ENCODE measurements at regions not wholly inside any gene's neighbourhood (a gene's known extent, or its start where the extent isn't known, plus 50 kb on each side); places are given as distances from the start of the nearest gene placed in this dataset.

DNA sequence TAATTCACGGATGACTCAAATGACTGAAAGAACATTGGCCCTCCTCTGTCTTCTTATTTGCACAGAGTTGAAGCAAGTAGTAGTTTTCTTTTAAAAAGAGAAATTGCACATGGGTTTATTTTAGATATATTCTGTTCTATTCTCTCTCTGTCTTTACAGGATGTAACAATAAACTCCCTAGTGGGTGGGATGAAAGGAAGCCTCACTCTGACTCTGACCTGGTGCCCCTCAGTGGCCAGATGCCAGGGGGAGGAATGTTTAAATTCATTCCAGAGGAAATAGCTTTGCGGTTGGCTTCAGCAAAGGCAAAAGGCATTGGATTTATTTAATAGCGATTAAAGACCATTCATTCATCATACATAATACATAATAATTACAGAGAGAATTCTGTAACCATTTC, 156.4 kb upstream of the MTPN start:
- Mint-ChIP-seq H3K9me3 (ENCODE audit: unreplicated experiment) (no peaks in the 10 kb centered on the region), H3K4me3 (ENCODE audit: unreplicated experiment) (no peak overlapping the region), H3K27me3 (ENCODE audit: low read depth, unreplicated experiment) (no peaks in the 10 kb centered on the region), H3K4me1 (ENCODE audit: low read depth, unreplicated experiment) (peaks cover 11% of the 10 kb centered on the region), H3K36me3 (ENCODE audit: low read depth, unreplicated experiment) (no peaks in the 10 kb centered on the region), H3K27ac (ENCODE audit: unreplicated experiment) (peak overlapping the region; percentile 62)
- DNase-seq (ENCODE audit: low read depth) = peak; percentile 37
- no peak for FAIRE-seq
- Histone ChIP-seq H3K36me3 (ENCODE audit: insufficient read depth, low read length) (no peaks in the 10 kb centered on the region), H3K79me2 (ENCODE audit: insufficient read depth, low read length) (no peaks in the 10 kb centered on the region), H3K27ac (ENCODE audit: low read depth, low read length) (no peak overlapping the region), H3K27me3 (ENCODE audit: insufficient read depth, low read length) (no peaks in the 10 kb centered on the region), H3K4me1 (ENCODE audit: insufficient read depth, low read length) (peaks cover 4% of the 10 kb centered on the region), H2AFZ (ENCODE audit: low read depth, low read length) (no peak overlapping the region), H4K20me1 (ENCODE audit: insufficient read depth, low read length) (no peaks in the 10 kb centered on the region), H3K9me3 (ENCODE audit: insufficient read depth, low read depth, low read length) (no peaks in the 10 kb centered on the region), H3K4me3 (ENCODE audit: insufficient read depth, low read depth, low read length) (no peak overlapping the region), H3K4me2 (ENCODE audit: low read length) (peak overlapping the region; percentile 34), H3K9ac (ENCODE audit: low read length) (no peak overlapping the region)
- TF ChIP-seq, protein P1, sequence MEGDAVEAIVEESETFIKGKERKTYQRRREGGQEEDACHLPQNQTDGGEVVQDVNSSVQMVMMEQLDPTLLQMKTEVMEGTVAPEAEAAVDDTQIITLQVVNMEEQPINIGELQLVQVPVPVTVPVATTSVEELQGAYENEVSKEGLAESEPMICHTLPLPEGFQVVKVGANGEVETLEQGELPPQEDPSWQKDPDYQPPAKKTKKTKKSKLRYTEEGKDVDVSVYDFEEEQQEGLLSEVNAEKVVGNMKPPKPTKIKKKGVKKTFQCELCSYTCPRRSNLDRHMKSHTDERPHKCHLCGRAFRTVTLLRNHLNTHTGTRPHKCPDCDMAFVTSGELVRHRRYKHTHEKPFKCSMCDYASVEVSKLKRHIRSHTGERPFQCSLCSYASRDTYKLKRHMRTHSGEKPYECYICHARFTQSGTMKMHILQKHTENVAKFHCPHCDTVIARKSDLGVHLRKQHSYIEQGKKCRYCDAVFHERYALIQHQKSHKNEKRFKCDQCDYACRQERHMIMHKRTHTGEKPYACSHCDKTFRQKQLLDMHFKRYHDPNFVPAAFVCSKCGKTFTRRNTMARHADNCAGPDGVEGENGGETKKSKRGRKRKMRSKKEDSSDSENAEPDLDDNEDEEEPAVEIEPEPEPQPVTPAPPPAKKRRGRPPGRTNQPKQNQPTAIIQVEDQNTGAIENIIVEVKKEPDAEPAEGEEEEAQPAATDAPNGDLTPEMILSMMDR (IDR thresholded peaks at IDR 0.05; ENCODE audit: insufficient read depth, low read depth, low read length) = no peak
- no peak for TF ChIP-seq EZH2 (IDR thresholded peaks at IDR 0.05; ENCODE audit: insufficient read depth, low read length)

DNA sequence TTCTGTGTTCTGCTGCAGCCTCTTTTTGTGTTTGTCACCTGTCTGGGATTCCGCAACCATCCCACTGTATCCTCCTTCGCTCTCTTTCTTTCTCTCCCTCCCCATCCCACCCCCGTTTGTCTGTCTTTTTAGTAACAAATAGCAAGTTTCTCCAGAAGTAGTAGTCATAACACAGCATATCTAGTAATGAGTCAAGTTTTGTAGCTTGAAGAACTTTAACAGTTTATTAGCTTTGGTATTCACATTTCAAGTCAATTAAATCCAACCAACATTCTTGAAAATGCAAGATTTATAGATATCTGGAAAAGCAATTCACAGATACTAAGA, 154.1 kb upstream of the MTPN start:
- no peaks in the 10 kb centered on the region for H3K36me3 ChIP-seq (ENCODE audit: insufficient read depth, low read length)
- H3K9me3 Mint-ChIP-seq (ENCODE audit: unreplicated experiment) = no peaks in the 10 kb centered on the region
- FAIRE-seq (no peak), DNase-seq (ENCODE audit: low read depth) (no peak)
- no peaks in the 10 kb centered on the region for H4K20me1 ChIP-seq (ENCODE audit: insufficient read depth, low read length)
- H3K9ac ChIP-seq (ENCODE audit: low read length) = no peak overlapping the region
- no peak overlapping the region for H3K27ac ChIP-seq (ENCODE audit: low read depth, low read length)
- no peak overlapping the region for H3K27ac Mint-ChIP-seq (ENCODE audit: unreplicated experiment)
- H3K36me3 Mint-ChIP-seq (ENCODE audit: low read depth, unreplicated experiment) = no peaks in the 10 kb centered on the region
- H3K4me3 Mint-ChIP-seq (ENCODE audit: unreplicated experiment) = no peak overlapping the region
- no peak overlapping the region for H3K4me2 ChIP-seq (ENCODE audit: low read length)
- H2AFZ ChIP-seq (ENCODE audit: low read depth, low read length) = no peak overlapping the region
- no peaks in the 10 kb centered on the region for H3K79me2 ChIP-seq (ENCODE audit: insufficient read depth, low read length)
- no peaks in the 10 kb centered on the region for H3K27me3 Mint-ChIP-seq (ENCODE audit: low read depth, unreplicated experiment)
- H3K27me3 ChIP-seq (ENCODE audit: insufficient read depth, low read length) = no peaks in the 10 kb centered on the region
- H3K9me3 ChIP-seq (ENCODE audit: insufficient read depth, low read depth, low read length) = no peaks in the 10 kb centered on the region
- TF ChIP-seq, protein P1 (IDR thresholded peaks at IDR 0.05; ENCODE audit: insufficient read depth, low read depth, low read length) = no peak
- no peak for TF ChIP-seq EZH2 (IDR thresholded peaks at IDR 0.05; ENCODE audit: insufficient read depth, low read length)
- H3K4me1 Mint-ChIP-seq (ENCODE audit: low read depth, unreplicated experiment) = peaks cover 11% of the 10 kb centered on the region
- peaks cover 4% of the 10 kb centered on the region for H3K4me1 ChIP-seq (ENCODE audit: insufficient read depth, low read length)
- no peak overlapping the region for H3K4me3 ChIP-seq (ENCODE audit: insufficient read depth, low read depth, low read length)

DNA sequence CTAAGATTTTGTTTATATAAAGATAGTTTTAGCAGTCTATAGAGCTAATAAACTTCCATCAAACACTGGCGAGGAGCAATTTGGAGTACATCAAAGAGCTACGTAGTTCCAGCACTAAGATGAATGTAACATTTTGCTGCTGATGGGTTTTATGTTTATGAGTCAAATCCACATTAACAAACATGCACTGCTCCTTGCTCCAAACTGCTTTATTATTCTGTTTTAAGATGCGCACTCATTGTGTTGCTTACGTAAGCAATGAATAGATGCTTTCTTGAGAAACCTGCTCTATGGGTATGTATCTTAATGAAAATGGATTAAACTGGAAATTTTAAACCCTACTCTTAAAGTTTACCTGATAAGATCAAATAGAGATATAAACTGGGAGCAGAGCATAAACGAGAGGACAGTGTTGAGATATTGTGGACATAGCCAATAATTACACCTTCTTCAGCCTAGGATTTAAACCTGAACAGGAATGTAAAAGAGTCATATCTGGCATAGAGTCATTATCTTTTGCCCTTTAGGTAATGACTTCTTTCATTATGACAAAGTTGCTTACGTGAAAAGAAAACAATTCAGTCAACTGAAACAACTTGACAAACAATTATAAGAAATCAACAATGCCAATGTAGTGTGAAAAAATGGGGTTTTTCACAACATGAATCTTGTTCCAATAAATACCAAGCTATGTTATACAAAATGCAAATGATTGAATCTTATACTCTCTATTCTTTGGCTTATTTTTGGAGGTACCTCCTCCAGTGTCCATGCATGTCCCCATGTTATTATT, 153.5 kb upstream of the MTPN start:
- Histone ChIP-seq H3K27me3 (ENCODE audit: insufficient read depth, low read length) (no peaks in the 10 kb centered on the region), H4K20me1 (ENCODE audit: insufficient read depth, low read length) (no peaks in the 10 kb centered on the region), H3K79me2 (ENCODE audit: insufficient read depth, low read length) (no peaks in the 10 kb centered on the region), H3K9ac (ENCODE audit: low read length) (no peak overlapping the region), H3K4me3 (ENCODE audit: insufficient read depth, low read depth, low read length) (no peak overlapping the region), H3K36me3 (ENCODE audit: insufficient read depth, low read length) (no peaks in the 10 kb centered on the region), H3K9me3 (ENCODE audit: insufficient read depth, low read depth, low read length) (no peaks in the 10 kb centered on the region), H3K27ac (ENCODE audit: low read depth, low read length) (no peak overlapping the region), H3K4me1 (ENCODE audit: insufficient read depth, low read length) (peaks cover 4% of the 10 kb centered on the region), H2AFZ (ENCODE audit: low read depth, low read length) (no peak overlapping the region), H3K4me2 (ENCODE audit: low read length) (no peak overlapping the region)
- Mint-ChIP-seq H3K4me3 (ENCODE audit: unreplicated experiment) (no peak overlapping the region), H3K4me1 (ENCODE audit: low read depth, unreplicated experiment) (peaks cover 11% of the 10 kb centered on the region), H3K27me3 (ENCODE audit: low read depth, unreplicated experiment) (no peaks in the 10 kb centered on the region), H3K27ac (ENCODE audit: unreplicated experiment) (no peak overlapping the region), H3K9me3 (ENCODE audit: unreplicated experiment) (no peaks in the 10 kb centered on the region), H3K36me3 (ENCODE audit: low read depth, unreplicated experiment) (no peaks in the 10 kb centered on the region)
- TF ChIP-seq EZH2 (IDR thresholded peaks at IDR 0.05; ENCODE audit: insufficient read depth, low read length) = no peak
- TF ChIP-seq, protein P1 (IDR thresholded peaks at IDR 0.05; ENCODE audit: insufficient read depth, low read depth, low read length) = no peak
- FAIRE-seq = no peak
- no peak for DNase-seq (ENCODE audit: low read depth)
